Peyer's patch (tissue), 4 donors: ENCODE measurements at regions not wholly inside any gene's neighbourhood (a gene's known extent, or its start where the extent isn't known, plus 50 kb on each side); places are given as distances from the start of the nearest gene placed in this dataset.

Experiments used
- DNase-seq, 3 donors: peaks; one replicate each; pipeline ENCODE4 v3.0.0-alpha.2; 2017 to 2019
- H3K27ac ChIP-seq, 4 donors: fragments of 200-600 bp; sonication (generic); one replicate each; pipeline ENCODE4 v1.5.1; 2016 to 2019
- H3K27me3 ChIP-seq, 2 donors: fragments of 200-600 bp; sonication (generic); one replicate each; pipeline ENCODE4 v1.5.1; 2019
- H3K36me3 ChIP-seq, 3 donors: fragments of 200-600 bp; sonication (generic); one replicate each; pipeline ENCODE4 v1.5.1; 2016 to 2019
- H3K4me1 ChIP-seq, 4 donors: fragments of 200-600 bp; sonication (generic); one replicate each; pipeline ENCODE4 v1.5.1; 2016 to 2019
- H3K4me3 ChIP-seq, 4 donors: fragments of 200-600 bp; sonication (generic); 1 replicate in 3 of 4; 2 replicates in 1 of 4; pipeline ENCODE4 v1.5.1; 2016 to 2019; ENCODE audit warnings: mild to moderate bottlenecking in 1 of 4
- H3K9me3 ChIP-seq, 4 donors: fragments of 200-600 bp; sonication (generic); one replicate each; pipeline ENCODE4 v1.5.1; 2016 to 2019; ENCODE audit warnings: mild to moderate bottlenecking in 1 of 4
- CTCF ChIP-seq, 6 experiments: fragments of 450-650 bp in 4 of 6; fragments of 200-600 bp in 2 of 6; sonication (generic) in 1 of 6; IDR thresholded peaks; one replicate each; pipeline ENCODE4 v1.5.1; 2017 to 2019; ENCODE audit warnings: antibody characterized with exemption in 6 of 6, mild to moderate bottlenecking in 3 of 6, moderate library complexity in 1 of 6
- POLR2A ChIP-seq, 2 donors: fragments of 450-650 bp; IDR thresholded peaks; one replicate each; pipeline ENCODE4 v1.5.1; 2017; ENCODE audit warnings: antibody characterized with exemption in 2 of 2, mild to moderate bottlenecking in 2 of 2, moderate library complexity in 2 of 2

GRCh38 chr6:168206186-168206585, 113.4 kb downstream of the DACT2 start:
- TF ChIP-seq POLR2A (IDR thresholded peaks at IDR 0.05) (no peak), CTCF (IDR thresholded peaks at IDR 0.05) (no peak)
- no peak overlapping the region for H3K27ac ChIP-seq
- DNase-seq: peak in 1 of 3 donors; percentile 32
- no peaks in the 10 kb centered on the region for H3K27me3 ChIP-seq
- no peak overlapping the region for H3K4me3 ChIP-seq
- H3K36me3 ChIP-seq: no peaks in the 10 kb centered on the region
- no peaks in the 10 kb centered on the region for H3K9me3 ChIP-seq
- peaks cover 0 to 3% (median 0%) of the 10 kb centered on the region in 4 donors for H3K4me1 ChIP-seq

GRCh38 chr6:168201799-168202198, 117.8 kb downstream of the DACT2 start:
- Histone ChIP-seq H3K36me3 (no peaks in the 10 kb centered on the region), H3K9me3 (no peaks in the 10 kb centered on the region), H3K27ac (no peak overlapping the region), H3K4me3 (no peak overlapping the region), H3K4me1 (peaks cover 0 to 13% (median 0%) of the 10 kb centered on the region in 4 donors), H3K27me3 (no peaks in the 10 kb centered on the region)
- TF ChIP-seq CTCF (IDR thresholded peaks at IDR 0.05): no peak
- TF ChIP-seq POLR2A (IDR thresholded peaks at IDR 0.05): no peak
- DNase-seq: no peak

GRCh38 chr6:168201383-168201782, 118.2 kb downstream of the DACT2 start:
- H3K9me3 ChIP-seq: no peaks in the 10 kb centered on the region
- peak in 1 of 3 donors; percentile 51 for DNase-seq

GRCh38 chr6:168200571-168201134, 118.9 kb downstream of the DACT2 start:
- peaks cover 0 to 20% (median 0%) of the 10 kb centered on the region in 4 donors for H3K4me1 ChIP-seq
- H3K36me3 ChIP-seq: no peaks in the 10 kb centered on the region
- no peak overlapping the region for H3K27ac ChIP-seq
- no peaks in the 10 kb centered on the region for H3K27me3 ChIP-seq
- H3K4me3 ChIP-seq: no peak overlapping the region
- H3K9me3 ChIP-seq: no peaks in the 10 kb centered on the region
- TF ChIP-seq POLR2A (IDR thresholded peaks at IDR 0.05) (no peak), CTCF (IDR thresholded peaks at IDR 0.05) (no peak)
- peak in 2 of 3 donors; percentile 49 to 53 for DNase-seq

More at GRCh38 chr6:168201383-168201782, 118.2 kb downstream of the DACT2 start:
- Histone ChIP-seq H3K4me1 (peaks cover 0 to 17% (median 0%) of the 10 kb centered on the region in 4 donors), H3K4me3 (no peak overlapping the region), H3K36me3 (no peaks in the 10 kb centered on the region), H3K27ac (no peak overlapping the region), H3K27me3 (no peaks in the 10 kb centered on the region)
- TF ChIP-seq CTCF (IDR thresholded peaks at IDR 0.05) (peak in 3 of 6 experiments; percentile 49 to 65 (median 64)), POLR2A (IDR thresholded peaks at IDR 0.05) (no peak)

GRCh38 chr6:168198302-168199180, 119.5 kb upstream of the FRMD1 start:
- H3K27me3 ChIP-seq: no peaks in the 10 kb centered on the region
- peak in 2 of 3 donors; percentile 23 to 41 for DNase-seq
- H3K36me3 ChIP-seq: no peaks in the 10 kb centered on the region
- no peaks in the 10 kb centered on the region for H3K9me3 ChIP-seq
- H3K4me3 ChIP-seq: no peak overlapping the region
- H3K4me1 ChIP-seq: peaks cover 0 to 20% (median 0%) of the 10 kb centered on the region in 4 donors
- TF ChIP-seq CTCF (IDR thresholded peaks at IDR 0.05): no peak
- TF ChIP-seq POLR2A (IDR thresholded peaks at IDR 0.05): no peak
- no peak overlapping the region for H3K27ac ChIP-seq
